ENCODE measurements at regions not wholly inside any gene's neighbourhood (a gene's known extent, or its start where the extent isn't known, plus 50 kb on each side); places are given as distances from the start of the nearest gene placed in this dataset.

DNA sequence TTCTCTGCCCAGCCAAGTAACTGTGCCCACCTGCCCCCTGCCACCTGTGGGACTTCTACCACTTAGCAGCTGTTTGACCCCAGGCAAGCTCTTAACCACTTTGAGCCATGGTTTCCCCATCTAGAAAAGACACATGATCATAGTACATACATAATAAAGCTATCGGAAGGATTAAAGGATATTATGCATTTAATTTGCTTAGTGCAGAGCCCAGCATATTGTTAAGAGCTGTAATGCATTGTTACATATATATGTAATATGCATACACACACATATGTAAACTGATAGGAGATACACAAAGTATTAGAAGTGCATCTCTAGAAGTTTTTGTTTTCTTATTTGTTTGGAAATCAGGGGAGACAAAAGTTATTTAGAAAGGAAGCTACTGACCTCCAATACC lies 83.5 kb upstream of the ZBTB40 start:
- no peak for TF ChIP-seq POLR2A (IDR thresholded peaks at IDR 0.05)
- TF ChIP-seq, protein P1, sequence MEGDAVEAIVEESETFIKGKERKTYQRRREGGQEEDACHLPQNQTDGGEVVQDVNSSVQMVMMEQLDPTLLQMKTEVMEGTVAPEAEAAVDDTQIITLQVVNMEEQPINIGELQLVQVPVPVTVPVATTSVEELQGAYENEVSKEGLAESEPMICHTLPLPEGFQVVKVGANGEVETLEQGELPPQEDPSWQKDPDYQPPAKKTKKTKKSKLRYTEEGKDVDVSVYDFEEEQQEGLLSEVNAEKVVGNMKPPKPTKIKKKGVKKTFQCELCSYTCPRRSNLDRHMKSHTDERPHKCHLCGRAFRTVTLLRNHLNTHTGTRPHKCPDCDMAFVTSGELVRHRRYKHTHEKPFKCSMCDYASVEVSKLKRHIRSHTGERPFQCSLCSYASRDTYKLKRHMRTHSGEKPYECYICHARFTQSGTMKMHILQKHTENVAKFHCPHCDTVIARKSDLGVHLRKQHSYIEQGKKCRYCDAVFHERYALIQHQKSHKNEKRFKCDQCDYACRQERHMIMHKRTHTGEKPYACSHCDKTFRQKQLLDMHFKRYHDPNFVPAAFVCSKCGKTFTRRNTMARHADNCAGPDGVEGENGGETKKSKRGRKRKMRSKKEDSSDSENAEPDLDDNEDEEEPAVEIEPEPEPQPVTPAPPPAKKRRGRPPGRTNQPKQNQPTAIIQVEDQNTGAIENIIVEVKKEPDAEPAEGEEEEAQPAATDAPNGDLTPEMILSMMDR (IDR thresholded peaks at IDR 0.05), result no peak
